Left ventricle myocardium inferior (tissue), 1 donor: ENCODE measurements at regions not wholly inside any gene's neighbourhood (a gene's known extent, or its start where the extent isn't known, plus 50 kb on each side); places are given as distances from the start of the nearest gene placed in this dataset.
"Not testable (repeated sequence)": the region's sequence is repeated elsewhere in the genome, so short reads cannot be mapped to it uniquely, and the experiment has no call there.

Source experiments
- DNase-seq: peaks from one replicate; pipeline ENCODE4 v3.0.0-alpha.2; 2020
- H3K27ac ChIP-seq: fragments of 200-600 bp; replicated peaks from 2 replicates; pipeline ENCODE4 v1.8.0; 2021
- H3K27me3 ChIP-seq: fragments of 200-600 bp; 2 replicates; pipeline ENCODE4 v1.8.0; 2021; ENCODE audit warnings: low read depth
- H3K36me3 ChIP-seq: fragments of 200-600 bp; 2 replicates; pipeline ENCODE4 v1.8.0; 2021
- H3K4me1 ChIP-seq: fragments of 200-600 bp; 2 replicates; pipeline ENCODE4 v1.8.0; 2021
- H3K4me3 ChIP-seq: fragments of 200-600 bp; 2 replicates; pipeline ENCODE4 v1.8.0; 2021; ENCODE audit warnings: mild to moderate bottlenecking, moderate library complexity
- H3K9me3 ChIP-seq: fragments of 200-600 bp; replicated peaks from 2 replicates; pipeline ENCODE4 v1.8.0; 2021
- intact Hi-C: fragments of 100-400 bp; cut with micrococcal nuclease; formaldehyde crosslinking; loops from one replicate; pipeline ENCODE4 v1.11.0; 2022
- TF ChIP-seq, protein P1 (sequence below): fragments of 200-600 bp; IDR thresholded peaks from 2 replicates; pipeline ENCODE4 v1.8.0; 2021; ENCODE audit warnings: antibody characterized with exemption, mild to moderate bottlenecking, borderline replicate concordance
- donor health status: DM: no; HTN: yes; CAD: no; lungs with severe emphysema.

DNA sequence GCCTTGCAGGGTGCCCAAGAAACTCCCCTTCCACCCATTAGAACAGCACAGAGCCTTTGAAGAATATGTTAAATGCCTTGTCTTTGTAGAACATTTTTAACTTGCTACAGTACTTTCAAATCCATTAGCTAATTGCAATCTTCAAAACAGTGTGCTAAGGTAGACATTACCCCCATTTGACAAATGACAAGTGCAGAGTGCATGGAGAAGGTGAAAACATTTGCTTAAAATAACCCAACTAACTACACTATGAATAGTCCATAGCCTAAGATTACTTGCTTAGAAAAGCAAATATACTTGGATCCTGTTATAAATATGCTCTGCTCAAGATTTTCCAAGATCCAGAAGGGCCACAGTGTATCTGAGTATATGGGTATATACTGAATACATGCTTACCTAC, 87.0 kb upstream of the G2E3 start:
- no peak for DNase-seq
- Histone ChIP-seq H3K27ac (no peak overlapping the region), H3K36me3 (no peaks in the 10 kb centered on the region), H3K4me1 (no peaks in the 10 kb centered on the region), H3K4me3 (no peak overlapping the region), H3K27me3 (no peaks in the 10 kb centered on the region), H3K9me3 (no peaks in the 10 kb centered on the region)
- TF ChIP-seq, protein P1, sequence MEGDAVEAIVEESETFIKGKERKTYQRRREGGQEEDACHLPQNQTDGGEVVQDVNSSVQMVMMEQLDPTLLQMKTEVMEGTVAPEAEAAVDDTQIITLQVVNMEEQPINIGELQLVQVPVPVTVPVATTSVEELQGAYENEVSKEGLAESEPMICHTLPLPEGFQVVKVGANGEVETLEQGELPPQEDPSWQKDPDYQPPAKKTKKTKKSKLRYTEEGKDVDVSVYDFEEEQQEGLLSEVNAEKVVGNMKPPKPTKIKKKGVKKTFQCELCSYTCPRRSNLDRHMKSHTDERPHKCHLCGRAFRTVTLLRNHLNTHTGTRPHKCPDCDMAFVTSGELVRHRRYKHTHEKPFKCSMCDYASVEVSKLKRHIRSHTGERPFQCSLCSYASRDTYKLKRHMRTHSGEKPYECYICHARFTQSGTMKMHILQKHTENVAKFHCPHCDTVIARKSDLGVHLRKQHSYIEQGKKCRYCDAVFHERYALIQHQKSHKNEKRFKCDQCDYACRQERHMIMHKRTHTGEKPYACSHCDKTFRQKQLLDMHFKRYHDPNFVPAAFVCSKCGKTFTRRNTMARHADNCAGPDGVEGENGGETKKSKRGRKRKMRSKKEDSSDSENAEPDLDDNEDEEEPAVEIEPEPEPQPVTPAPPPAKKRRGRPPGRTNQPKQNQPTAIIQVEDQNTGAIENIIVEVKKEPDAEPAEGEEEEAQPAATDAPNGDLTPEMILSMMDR, result no peak
- intact Hi-C loops, result no loop called here

DNA sequence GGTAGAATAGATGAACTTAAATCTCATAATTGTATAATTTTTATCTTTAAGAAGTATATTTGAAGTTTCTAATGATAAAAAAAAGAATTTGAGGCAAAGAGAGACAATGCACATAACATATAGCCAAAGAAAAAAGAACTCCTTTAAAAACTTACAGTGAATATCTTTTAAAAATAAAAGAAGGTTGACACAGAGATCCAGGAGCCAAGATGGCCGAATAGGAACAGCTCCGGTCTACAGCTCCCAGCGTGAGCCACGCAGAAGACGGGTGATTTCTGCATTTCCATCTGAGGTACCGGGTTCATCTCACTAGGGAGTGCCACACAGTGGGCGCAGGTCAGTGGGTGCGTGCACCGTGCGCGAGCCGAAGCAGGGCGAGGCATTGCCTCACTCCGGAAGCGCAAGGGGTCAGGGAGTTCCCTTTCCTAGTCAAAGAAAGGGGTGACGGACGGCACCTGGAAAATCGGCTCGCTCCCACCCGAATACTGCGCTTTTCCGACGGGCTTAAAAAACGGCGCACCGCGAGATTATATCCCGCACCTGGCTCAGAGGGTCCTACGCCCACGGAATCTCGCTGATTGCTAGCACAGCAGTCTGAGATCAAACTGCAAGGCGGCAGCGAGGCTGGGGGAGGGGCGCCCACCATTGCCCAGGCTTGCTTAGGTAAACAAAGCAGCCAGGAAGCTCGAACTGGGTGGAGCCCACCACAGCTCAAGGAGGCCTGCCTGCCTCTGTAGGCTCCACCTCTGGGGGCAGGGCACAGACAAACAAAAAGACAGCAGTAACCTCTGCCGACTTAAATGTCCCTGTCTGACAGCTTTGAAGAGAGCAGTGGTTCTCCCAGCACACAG, 84.9 kb upstream of the G2E3 start:
- H3K27me3 ChIP-seq, DNase-seq: not testable (repeated sequence)

DNA sequence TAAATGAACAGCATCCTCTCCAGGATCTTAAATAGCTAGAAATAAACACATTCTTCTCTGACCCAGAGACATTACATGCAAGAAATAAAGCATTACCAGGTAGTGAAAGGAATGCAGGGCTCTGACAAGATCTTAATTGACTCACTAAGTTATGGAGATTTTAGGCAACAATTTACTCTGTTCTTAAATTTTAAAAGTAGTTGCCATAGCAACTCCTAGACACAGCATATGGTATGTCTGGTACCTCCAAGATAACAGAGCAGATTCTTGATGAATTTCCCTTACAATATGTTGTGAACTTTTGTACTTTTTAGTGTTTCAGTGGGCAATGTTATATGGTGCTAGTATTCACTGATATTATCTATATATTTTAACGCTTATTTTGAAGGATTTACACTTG, 76.7 kb upstream of the G2E3 start:
- DNase-seq, result no peak
- Histone ChIP-seq H3K36me3 (no peaks in the 10 kb centered on the region), H3K4me3 (no peak overlapping the region), H3K9me3 (no peaks in the 10 kb centered on the region), H3K4me1 (no peaks in the 10 kb centered on the region), H3K27ac (no peak overlapping the region), H3K27me3 (no peaks in the 10 kb centered on the region)
- TF ChIP-seq, protein P1, result no peak
- intact Hi-C loops, result no loop called here

More for the DNA sequence above, 84.9 kb upstream of the G2E3 start:
- H3K27ac ChIP-seq, H3K36me3 ChIP-seq, intact Hi-C loops, H3K4me3 ChIP-seq, H3K9me3 ChIP-seq, H3K4me1 ChIP-seq: not testable (repeated sequence)

DNA sequence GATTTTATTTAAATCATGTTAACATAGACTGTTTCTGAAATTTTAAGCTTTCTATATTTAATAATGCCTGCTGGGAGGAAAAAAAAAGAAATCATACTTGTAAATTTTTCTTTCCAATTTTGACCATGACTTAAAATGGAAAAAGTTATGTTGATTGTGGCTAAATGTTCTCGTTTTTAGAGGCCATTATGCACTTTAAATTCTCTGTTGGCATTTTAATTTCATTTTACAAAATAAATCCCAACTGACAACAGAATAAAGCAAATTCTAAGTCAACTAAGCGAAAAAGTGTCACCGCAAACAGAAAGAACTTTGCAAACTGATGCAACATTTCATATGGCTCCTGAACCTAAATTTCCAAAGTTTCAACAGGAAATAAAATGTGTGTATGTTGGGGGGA, 74.8 kb upstream of the G2E3 start:
- DNase-seq, result no peak
- Histone ChIP-seq H3K36me3 (no peaks in the 10 kb centered on the region), H3K27ac (no peak overlapping the region), H3K4me3 (no peak overlapping the region), H3K27me3 (no peaks in the 10 kb centered on the region), H3K9me3 (no peaks in the 10 kb centered on the region), H3K4me1 (no peaks in the 10 kb centered on the region)
- TF ChIP-seq, protein P1, result no peak
- intact Hi-C loops, result no loop called here

DNA sequence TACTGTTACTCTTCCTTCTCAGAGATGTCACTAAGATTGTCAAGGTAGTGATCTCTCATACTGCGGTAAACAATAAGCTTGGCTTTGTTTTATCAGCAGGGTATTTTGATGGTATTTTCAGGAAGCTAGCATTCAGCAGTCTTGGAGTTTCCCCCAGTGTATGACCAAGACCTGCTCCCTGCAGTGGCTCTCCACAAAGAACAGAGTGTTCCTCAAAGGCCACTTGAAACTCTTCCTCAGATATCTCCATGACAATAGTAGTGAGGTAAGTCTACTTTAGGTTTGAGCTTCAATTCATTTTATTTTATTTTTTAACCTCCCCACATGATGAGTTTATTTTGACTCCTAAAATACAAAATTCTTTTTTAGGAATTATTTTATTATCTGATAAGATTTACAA, 74.0 kb upstream of the G2E3 start:
- DNase-seq, result no peak
- H3K4me3 ChIP-seq, result no peak overlapping the region
- intact Hi-C loops, result no loop called here
- H3K36me3 ChIP-seq, result no peaks in the 10 kb centered on the region
- no peak overlapping the region for H3K27ac ChIP-seq
- no peaks in the 10 kb centered on the region for H3K9me3 ChIP-seq
- no peaks in the 10 kb centered on the region for H3K4me1 ChIP-seq
- TF ChIP-seq, protein P1, result no peak
- H3K27me3 ChIP-seq, result no peaks in the 10 kb centered on the region

DNA sequence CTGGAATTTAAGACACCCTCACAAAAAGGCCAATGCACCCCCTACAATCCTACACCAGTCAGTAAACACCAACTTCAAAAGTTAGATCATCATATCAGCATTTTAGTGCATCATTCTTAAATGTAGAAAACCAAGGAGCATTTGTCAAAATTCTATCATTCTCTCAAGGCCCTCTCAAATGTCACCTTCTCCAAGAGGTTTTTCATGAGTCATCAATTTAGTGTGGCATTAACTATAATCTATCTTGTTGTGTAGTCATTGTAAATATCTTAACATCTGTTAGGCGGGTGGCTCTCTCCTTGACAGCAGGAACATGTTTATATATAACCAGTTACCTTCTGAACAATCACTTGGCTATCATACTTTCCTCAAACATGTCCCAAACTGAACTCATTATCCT, 62.1 kb upstream of the G2E3 start:
- TF ChIP-seq, protein P1, result no peak
- intact Hi-C loops, result no loop called here
- Histone ChIP-seq H3K27me3 (no peaks in the 10 kb centered on the region), H3K9me3 (no peaks in the 10 kb centered on the region), H3K27ac (no peak overlapping the region), H3K4me1 (no peaks in the 10 kb centered on the region), H3K36me3 (no peaks in the 10 kb centered on the region), H3K4me3 (no peak overlapping the region)
- DNase-seq, result no peak
